Stimulated activated CD4-positive, alpha-beta T cell treated with anti-CD3 and anti-CD28 coated beads, Interleukin-4, amount 100 ng/mL, for 24 hours (primary cell): ENCODE measurements at regions not wholly inside any gene's neighbourhood (a gene's known extent, or its start where the extent isn't known, plus 50 kb on each side); places are given as distances from the start of the nearest gene placed in this dataset.

ENCODE experiments used
- DNase-seq: peaks from one replicate; pipeline ENCODE4 v3.0.0-alpha.2; 2020

DNA sequence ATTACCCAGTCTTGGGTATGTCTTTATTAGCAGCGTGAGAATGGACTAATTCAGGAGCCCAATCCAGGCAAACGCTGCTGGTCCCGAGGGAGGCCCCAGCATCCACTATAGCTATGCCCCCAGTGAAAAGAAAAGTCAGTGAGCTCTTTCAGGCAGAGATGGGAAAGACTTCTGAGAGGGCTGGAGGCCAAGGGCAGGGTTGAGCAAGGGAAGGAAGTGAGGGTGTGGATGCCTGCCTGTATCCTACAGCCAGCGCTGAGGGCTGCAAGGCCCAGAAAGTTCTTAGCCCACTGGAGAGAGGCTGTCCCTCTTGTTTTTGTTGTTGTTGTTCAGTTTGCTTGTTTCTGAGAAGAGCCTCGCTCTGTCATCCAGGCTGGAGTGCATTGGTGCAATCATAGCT, 261.6 kb downstream of the ZEB1 start:
- no peak for DNase-seq
